ENCODE measurements at regions not wholly inside any gene's neighbourhood (a gene's known extent, or its start where the extent isn't known, plus 50 kb on each side); places are given as distances from the start of the nearest gene placed in this dataset.

GRCh38 chr18:27715751-27716150 lies 461.2 kb downstream of the CDH2 start:
- no peak overlapping the region for H3K23ac ChIP-seq (ENCODE audit: low read depth, low read length)
- H3K56ac ChIP-seq (ENCODE audit: extremely low read depth, insufficient read depth, low read length), result no peak overlapping the region
- H3K4me1 ChIP-seq (ENCODE audit: control insufficient read depth, insufficient read depth, low read length), result no peaks in the 10 kb centered on the region
- no peak for DNase-seq
- no peaks in the 10 kb centered on the region for H3K79me1 ChIP-seq (ENCODE audit: low read depth in 1 of 2, low read length in 2 of 2)
- POLR2A ChIA-PET (ENCODE audit: unreplicated experiment), result no interaction called here
- no peak overlapping the region for H2BK5ac ChIP-seq (ENCODE audit: low read depth, low read length, poor library complexity, severe bottlenecking)
- no peak overlapping the region for H3K18ac ChIP-seq (ENCODE audit: low read depth, low read length)
- no peak overlapping the region for H2BK20ac ChIP-seq (ENCODE audit: low read depth, low read length)
- H3K27me3 ChIP-seq (ENCODE audit: control insufficient read depth, insufficient read depth, low read length), result no peaks in the 10 kb centered on the region
- no peak overlapping the region for H4K5ac ChIP-seq (ENCODE audit: low read depth, low read length)
- H3K4me2 ChIP-seq (ENCODE audit: low read depth, low read length), result no peak overlapping the region
- no peaks in the 10 kb centered on the region for H3K9me1 ChIP-seq (ENCODE audit: insufficient read depth, low read length)
- no CpG with 5 or more reads among the region's 3 CpGs for WGBS, 2 experiments (ENCODE audit: extremely low coverage in 2 of 2, insufficient read length in 1 of 2)
- H2AFZ ChIP-seq (replicated peaks; ENCODE audit: low read length, poor library complexity), result no peak overlapping the region
- in situ Hi-C loops (cut with MboI; ENCODE audit: low sequenced_read_pairs) (no loop called here), intact Hi-C loops (cut with micrococcal nuclease) (no loop called here), dilution Hi-C loops (cut with HindIII; ENCODE audit: low sequenced_read_pairs, unreplicated experiment) (no loop called here)
- no peak overlapping the region for H2AK5ac ChIP-seq (ENCODE audit: low read depth, low read length)
- CTCF ChIA-PET, result no interaction called here
- no peak overlapping the region for H4K91ac ChIP-seq (ENCODE audit: insufficient read depth, low read depth, low read length)
- no peaks in the 10 kb centered on the region for H3K36me3 ChIP-seq (ENCODE audit: control insufficient read depth, insufficient read depth, low read length)
- H2BK15ac ChIP-seq (ENCODE audit: low read depth, low read length), result no peak overlapping the region
- H3K9ac ChIP-seq (ENCODE audit: low read depth, low read length), result no peak overlapping the region
- no peak for ATAC-seq (ENCODE audit: low read depth)
- H3K9me3 ChIP-seq (ENCODE audit: control insufficient read depth, insufficient read depth, low read length), result no peaks in the 10 kb centered on the region
- H4K8ac ChIP-seq (ENCODE audit: low read depth in 2 of 2, low read length in 2 of 2), result no peak overlapping the region
- no peak overlapping the region for H2BK120ac ChIP-seq (ENCODE audit: low read depth, low read length)
- H3K14ac ChIP-seq (replicated peaks; ENCODE audit: low read depth, low read length), result no peak overlapping the region
- BruUV-seq (replicated peaks), result no TSS peak
- H3K4me3 ChIP-seq (ENCODE audit: insufficient read depth, low read depth, low read length), result no peak overlapping the region
- TF ChIP-seq SMC3 (IDR thresholded peaks at IDR 0.05; ENCODE audit: low read depth, low read length) (no peak), NFE2L2 (IDR thresholded peaks at IDR 0.05; ENCODE audit: low read depth, low read length) (no peak), ELK1 (IDR thresholded peaks at IDR 0.05; ENCODE audit: borderline replicate concordance, low read depth, low read length) (no peak), FOS (IDR thresholded peaks at IDR 0.05; ENCODE audit: low read depth, low read length) (no peak), RAD21 (IDR thresholded peaks at IDR 0.05; ENCODE audit: low read length) (no peak), CEBPB (IDR thresholded peaks at IDR 0.05; ENCODE audit: low read depth, low read length) (no peak), MAZ (IDR thresholded peaks at IDR 0.05; ENCODE audit: borderline replicate concordance, low read depth, low read length) (no peak), USF2 (IDR thresholded peaks at IDR 0.05; ENCODE audit: low read depth, low read length) (no peak), BHLHE40 (IDR thresholded peaks at IDR 0.05; ENCODE audit: low read depth, low read length) (no peak), CHD1 (IDR thresholded peaks at IDR 0.05; ENCODE audit: low read depth, low read length) (no peak)
- no peak overlapping the region for H3K4ac ChIP-seq (ENCODE audit: low read depth, low read length)
- no peak overlapping the region for H3K27ac ChIP-seq (ENCODE audit: insufficient read depth, low read length)
- H4K20me1 ChIP-seq (ENCODE audit: insufficient read depth, low read length), result no peaks in the 10 kb centered on the region
- no peak overlapping the region for H2AK9ac ChIP-seq (replicated peaks; ENCODE audit: low read depth, low read length, poor library complexity)
